ENCODE measurements at regions not wholly inside any gene's neighbourhood (a gene's known extent, or its start where the extent isn't known, plus 50 kb on each side); places are given as distances from the start of the nearest gene placed in this dataset.

- Histone ChIP-seq H3K27ac (ENCODE audit: low read length) (no peak overlapping the region), H3K9ac (ENCODE audit: low read length) (no peak overlapping the region), H3K4me1 (ENCODE audit: control insufficient read depth, low read depth, low read length) (peaks cover 25% of the 10 kb centered on the region), H3K27me3 (ENCODE audit: control insufficient read depth, insufficient read depth, low read length) (no peaks in the 10 kb centered on the region), H3K36me3 (ENCODE audit: control insufficient read depth, low read depth, low read length) (no peaks in the 10 kb centered on the region), H3K9me3 (ENCODE audit: control insufficient read depth, low read depth, low read length) (peaks cover 8% of the 10 kb centered on the region), H3K4me3 (ENCODE audit: low read length) (no peak overlapping the region)
Measured at GRCh38 chr1:59154401-59154800, 142.5 kb upstream of the FGGY start.

GRCh38 chr1:59155351-59155750 is 141.5 kb upstream of the FGGY start:
- H3K4me3 ChIP-seq (ENCODE audit: low read length) = no peak overlapping the region
- H3K4me1 ChIP-seq (ENCODE audit: control insufficient read depth, low read depth, low read length) = peaks cover 25% of the 10 kb centered on the region
- H3K36me3 ChIP-seq (ENCODE audit: control insufficient read depth, low read depth, low read length) = no peaks in the 10 kb centered on the region
- H3K9me3 ChIP-seq (ENCODE audit: control insufficient read depth, low read depth, low read length) = peaks cover 8% of the 10 kb centered on the region
- no peak overlapping the region for H3K27ac ChIP-seq (ENCODE audit: low read length)
- H3K9ac ChIP-seq (ENCODE audit: low read length) = no peak overlapping the region
- no peaks in the 10 kb centered on the region for H3K27me3 ChIP-seq (ENCODE audit: control insufficient read depth, insufficient read depth, low read length)

GRCh38 chr1:59156051-59156450 is 140.8 kb upstream of the FGGY start:
- no peak overlapping the region for H3K27ac ChIP-seq (ENCODE audit: low read length)
- peaks cover 22% of the 10 kb centered on the region for H3K4me1 ChIP-seq (ENCODE audit: control insufficient read depth, low read depth, low read length)
- peaks cover 8% of the 10 kb centered on the region for H3K9me3 ChIP-seq (ENCODE audit: control insufficient read depth, low read depth, low read length)

GRCh38 chr1:59156526-59157199 is 140.2 kb upstream of the FGGY start:
- Histone ChIP-seq H3K4me3 (ENCODE audit: low read length) (peak overlapping the region; percentile 16), H3K9ac (ENCODE audit: low read length) (peak overlapping the region; percentile 33), H3K36me3 (ENCODE audit: control insufficient read depth, low read depth, low read length) (no peaks in the 10 kb centered on the region), H3K27me3 (ENCODE audit: control insufficient read depth, insufficient read depth, low read length) (no peaks in the 10 kb centered on the region), H3K27ac (ENCODE audit: low read length) (no peak overlapping the region), H3K4me1 (ENCODE audit: control insufficient read depth, low read depth, low read length) (peaks cover 22% of the 10 kb centered on the region), H3K9me3 (ENCODE audit: control insufficient read depth, low read depth, low read length) (peaks cover 8% of the 10 kb centered on the region)

More at GRCh38 chr1:59156051-59156450, 140.8 kb upstream of the FGGY start:
- Histone ChIP-seq H3K27me3 (ENCODE audit: control insufficient read depth, insufficient read depth, low read length) (no peaks in the 10 kb centered on the region), H3K4me3 (ENCODE audit: low read length) (no peak overlapping the region), H3K36me3 (ENCODE audit: control insufficient read depth, low read depth, low read length) (no peaks in the 10 kb centered on the region), H3K9ac (ENCODE audit: low read length) (no peak overlapping the region)

GRCh38 chr1:59158321-59158720 is 138.6 kb upstream of the FGGY start:
- Histone ChIP-seq H3K4me1 (ENCODE audit: control insufficient read depth, low read depth, low read length) (peaks cover 13% of the 10 kb centered on the region), H3K36me3 (ENCODE audit: control insufficient read depth, low read depth, low read length) (no peaks in the 10 kb centered on the region), H3K27ac (ENCODE audit: low read length) (no peak overlapping the region), H3K9ac (ENCODE audit: low read length) (no peak overlapping the region), H3K4me3 (ENCODE audit: low read length) (no peak overlapping the region), H3K9me3 (ENCODE audit: control insufficient read depth, low read depth, low read length) (peaks cover 8% of the 10 kb centered on the region), H3K27me3 (ENCODE audit: control insufficient read depth, insufficient read depth, low read length) (no peaks in the 10 kb centered on the region)

GRCh38 chr1:59159557-59160203 is 137.2 kb upstream of the FGGY start:
- Histone ChIP-seq H3K27ac (ENCODE audit: low read length) (no peak overlapping the region), H3K36me3 (ENCODE audit: control insufficient read depth, low read depth, low read length) (no peaks in the 10 kb centered on the region), H3K4me3 (ENCODE audit: low read length) (no peak overlapping the region), H3K9me3 (ENCODE audit: control insufficient read depth, low read depth, low read length) (peaks cover 8% of the 10 kb centered on the region), H3K9ac (ENCODE audit: low read length) (no peak overlapping the region), H3K4me1 (ENCODE audit: control insufficient read depth, low read depth, low read length) (peaks cover 13% of the 10 kb centered on the region), H3K27me3 (ENCODE audit: control insufficient read depth, insufficient read depth, low read length) (no peaks in the 10 kb centered on the region)

- H3K4me1 ChIP-seq (ENCODE audit: control insufficient read depth, low read depth, low read length) = peaks cover 11% of the 10 kb centered on the region
- no peak overlapping the region for H3K27ac ChIP-seq (ENCODE audit: low read length)
- no peaks in the 10 kb centered on the region for H3K27me3 ChIP-seq (ENCODE audit: control insufficient read depth, insufficient read depth, low read length)
- no peak overlapping the region for H3K9ac ChIP-seq (ENCODE audit: low read length)
- peaks cover 8% of the 10 kb centered on the region for H3K9me3 ChIP-seq (ENCODE audit: control insufficient read depth, low read depth, low read length)
- H3K4me3 ChIP-seq (ENCODE audit: low read length) = no peak overlapping the region
- no peaks in the 10 kb centered on the region for H3K36me3 ChIP-seq (ENCODE audit: control insufficient read depth, low read depth, low read length)
Measured at GRCh38 chr1:59161136-59161535, 135.8 kb upstream of the FGGY start.

GRCh38 chr1:59162665-59163064 is 134.2 kb upstream of the FGGY start:
- no peak overlapping the region for H3K4me3 ChIP-seq (ENCODE audit: low read length)

GRCh38 chr1:59163268-59164092 is 133.4 kb upstream of the FGGY start:
- H3K4me3 ChIP-seq (ENCODE audit: low read length) = no peak overlapping the region
- peaks cover 2% of the 10 kb centered on the region for H3K9me3 ChIP-seq (ENCODE audit: control insufficient read depth, low read depth, low read length)
- H3K27ac ChIP-seq (ENCODE audit: low read length) = no peak overlapping the region
- no peaks in the 10 kb centered on the region for H3K4me1 ChIP-seq (ENCODE audit: control insufficient read depth, low read depth, low read length)
- H3K36me3 ChIP-seq (ENCODE audit: control insufficient read depth, low read depth, low read length) = no peaks in the 10 kb centered on the region
- no peaks in the 10 kb centered on the region for H3K27me3 ChIP-seq (ENCODE audit: control insufficient read depth, insufficient read depth, low read length)
- no peak overlapping the region for H3K9ac ChIP-seq (ENCODE audit: low read length)

More at GRCh38 chr1:59162665-59163064, 134.2 kb upstream of the FGGY start:
- H3K27me3 ChIP-seq (ENCODE audit: control insufficient read depth, insufficient read depth, low read length) = no peaks in the 10 kb centered on the region
- peaks cover 8% of the 10 kb centered on the region for H3K9me3 ChIP-seq (ENCODE audit: control insufficient read depth, low read depth, low read length)
- no peak overlapping the region for H3K9ac ChIP-seq (ENCODE audit: low read length)
- no peaks in the 10 kb centered on the region for H3K36me3 ChIP-seq (ENCODE audit: control insufficient read depth, low read depth, low read length)
- H3K27ac ChIP-seq (ENCODE audit: low read length) = no peak overlapping the region
- H3K4me1 ChIP-seq (ENCODE audit: control insufficient read depth, low read depth, low read length) = no peaks in the 10 kb centered on the region

- Histone ChIP-seq H3K27ac (ENCODE audit: low read length) (no peak overlapping the region), H3K36me3 (ENCODE audit: control insufficient read depth, low read depth, low read length) (no peaks in the 10 kb centered on the region), H3K4me1 (ENCODE audit: control insufficient read depth, low read depth, low read length) (no peaks in the 10 kb centered on the region), H3K9ac (ENCODE audit: low read length) (no peak overlapping the region), H3K27me3 (ENCODE audit: control insufficient read depth, insufficient read depth, low read length) (no peaks in the 10 kb centered on the region), H3K9me3 (ENCODE audit: control insufficient read depth, low read depth, low read length) (no peaks in the 10 kb centered on the region), H3K4me3 (ENCODE audit: low read length) (no peak overlapping the region)
Measured at GRCh38 chr1:59164371-59164770, 132.5 kb upstream of the FGGY start.

GRCh38 chr1:59165353-59165752 is 131.5 kb upstream of the FGGY start:
- H3K27me3 ChIP-seq (ENCODE audit: control insufficient read depth, insufficient read depth, low read length) = no peaks in the 10 kb centered on the region
- H3K9me3 ChIP-seq (ENCODE audit: control insufficient read depth, low read depth, low read length) = no peaks in the 10 kb centered on the region
- no peaks in the 10 kb centered on the region for H3K4me1 ChIP-seq (ENCODE audit: control insufficient read depth, low read depth, low read length)
- H3K27ac ChIP-seq (ENCODE audit: low read length) = no peak overlapping the region
- H3K4me3 ChIP-seq (ENCODE audit: low read length) = no peak overlapping the region
- no peaks in the 10 kb centered on the region for H3K36me3 ChIP-seq (ENCODE audit: control insufficient read depth, low read depth, low read length)
- H3K9ac ChIP-seq (ENCODE audit: low read length) = no peak overlapping the region
